GM23338 (cell line): ENCODE measurements at regions not wholly inside any gene's neighbourhood (a gene's known extent, or its start where the extent isn't known, plus 50 kb on each side); places are given as distances from the start of the nearest gene placed in this dataset.

Source experiments
- ATAC-seq: fragments of 200-7000 bp; cut with Tn5 transposase; 3 replicates; pipeline ENCODE4 v1.9.1; 2020
- DNase-seq: peaks from one replicate; pipeline ENCODE4 v3.0.0-alpha.2; 2015; ENCODE audit warnings: low spot score
- H2AFZ ChIP-seq: fragments of 200-600 bp; sonication (generic); 2 replicates; pipeline ENCODE4 v1.8.0; 2016; ENCODE audit warnings: antibody characterized with exemption, mild to moderate bottlenecking, moderate library complexity
- H3F3A ChIP-seq: fragments of 200-600 bp; sonication (generic); replicated peaks from 2 replicates; pipeline ENCODE4 v1.8.0; 2017; ENCODE audit warnings: antibody characterized with exemption, mixed run types, low read depth
- H3K27ac ChIP-seq: fragments of 200-600 bp; sonication (generic); 2 replicates; pipeline ENCODE4 v1.6.1; 2016; ENCODE audit warnings: low read depth
- H3K27me3 ChIP-seq: fragments of 200-600 bp; sonication (generic); 2 replicates; pipeline ENCODE4 v1.8.0; 2016; ENCODE audit warnings: mild to moderate bottlenecking, mixed run types, moderate library complexity; ENCODE audit not compliant: insufficient read depth
- H3K36me3 ChIP-seq: fragments of 200-600 bp; sonication (generic); 2 replicates; pipeline ENCODE4 v1.8.0; 2016; ENCODE audit warnings: mild to moderate bottlenecking; ENCODE audit not compliant: insufficient read depth
- H3K4me1 ChIP-seq: fragments of 200-600 bp; sonication (generic); 2 replicates; pipeline ENCODE4 v1.8.0; 2016; ENCODE audit warnings: mild to moderate bottlenecking, moderate library complexity; ENCODE audit not compliant: insufficient read depth
- H3K4me2 ChIP-seq: fragments of 200-600 bp; sonication (generic); 2 replicates; pipeline ENCODE4 v1.7.1; 2017; ENCODE audit warnings: mixed run types
- H3K4me3 ChIP-seq: fragments of 200-600 bp; sonication (generic); 2 replicates; pipeline ENCODE4 v1.6.1; 2016; ENCODE audit warnings: mixed run types
- H3K79me2 ChIP-seq: fragments of 200-600 bp; sonication (generic); replicated peaks from 2 replicates; pipeline ENCODE4 v1.8.0; 2017; ENCODE audit warnings: mild to moderate bottlenecking; ENCODE audit not compliant: insufficient read depth
- H3K9me2 ChIP-seq: fragments of 200-600 bp; sonication (generic); 2 replicates; pipeline ENCODE4 v1.8.0; 2017; ENCODE audit not compliant: insufficient read depth
- H4K20me1 ChIP-seq: fragments of 200-600 bp; sonication (generic); replicated peaks from 2 replicates; pipeline ENCODE4 v1.8.0; 2017; ENCODE audit warnings: mild to moderate bottlenecking; ENCODE audit not compliant: insufficient read depth
- H3K27ac Mint-ChIP-seq: 2 replicates; pipeline ENCODE4 v1.8.0; 2020; ENCODE audit warnings: inconsistent platforms, mild to moderate bottlenecking, moderate library complexity, mixed read lengths
- H3K27me3 Mint-ChIP-seq: 3 replicates; pipeline ENCODE4 v1.8.0; 2022; ENCODE audit warnings: low read depth, mild to moderate bottlenecking, moderate library complexity, mixed read lengths, inconsistent platforms; ENCODE audit not compliant: insufficient read depth, poor library complexity
- H3K36me3 Mint-ChIP-seq: 3 replicates; pipeline ENCODE4 v1.8.0; 2021; ENCODE audit warnings: low read depth, mild to moderate bottlenecking, inconsistent platforms, moderate library complexity, mixed read lengths
- H3K4me1 Mint-ChIP-seq: 3 replicates; pipeline ENCODE4 v1.8.0; 2020; ENCODE audit warnings: mild to moderate bottlenecking, inconsistent platforms, mixed read lengths
- H3K4me3 Mint-ChIP-seq: 3 replicates; pipeline ENCODE4 v1.8.0; 2021; ENCODE audit warnings: moderate library complexity, mild to moderate bottlenecking, inconsistent platforms, mixed read lengths
- H3K9me3 Mint-ChIP-seq: 3 replicates; pipeline ENCODE4 v1.8.0; 2020; ENCODE audit warnings: moderate library complexity, mild to moderate bottlenecking, inconsistent platforms, mixed read lengths
- CREB1 ChIP-seq: fragments of 250-450 bp; sonication (Bioruptor Pico); IDR thresholded peaks from 2 replicates; pipeline ENCODE4 v1.5.0; 2020; ENCODE audit warnings: low read depth, mild to moderate bottlenecking, moderate library complexity
- CTCF ChIP-seq, 2 experiments: fragments of 200-600 bp in 1 of 2; sonication (generic) in 1 of 2; conservative IDR thresholded peaks; 2 replicates each; pipeline versions ENCODE4 v1.5.1 to v1.6.1; 2016 to 2017; ENCODE audit warnings: antibody characterized with exemption in 2 of 2, low read depth in 2 of 2, mild to moderate bottlenecking in 2 of 2, moderate library complexity in 1 of 2
- ETS1 ChIP-seq: IDR thresholded peaks from 2 replicates; pipeline ENCODE4 v1.6.1; 2016; ENCODE audit warnings: antibody characterized with exemption
- EZH2 ChIP-seq: fragments of 200-600 bp; sonication (generic); IDR thresholded peaks from one replicate; pipeline ENCODE4 v1.8.0; 2017; ENCODE audit warnings: antibody characterized with exemption, mild to moderate bottlenecking, low read depth; ENCODE audit not compliant: unreplicated experiment
- EZH2phosphoT487 ChIP-seq: fragments of 200-600 bp; sonication (generic); IDR thresholded peaks from one replicate; pipeline ENCODE4 v1.8.1; 2018; ENCODE audit warnings: antibody characterized with exemption; ENCODE audit not compliant: unreplicated experiment
- JUNB ChIP-seq: IDR thresholded peaks from one replicate; pipeline ENCODE4 v1.6.1; 2016; ENCODE audit warnings: antibody characterized with exemption; ENCODE audit not compliant: unreplicated experiment
- NANOG ChIP-seq: IDR thresholded peaks from 2 replicates; pipeline ENCODE4 v1.6.1; 2016; ENCODE audit warnings: antibody characterized with exemption, borderline replicate concordance
- POLR2AphosphoS5 ChIP-seq: IDR thresholded peaks from 2 replicates; pipeline ENCODE4 v1.6.1; 2016; ENCODE audit warnings: antibody characterized with exemption, low read depth
- REST ChIP-seq: IDR thresholded peaks from one replicate; pipeline ENCODE4 v1.6.1; 2018; ENCODE audit warnings: antibody characterized with exemption; ENCODE audit not compliant: unreplicated experiment
- STAT1 ChIP-seq: IDR thresholded peaks from one replicate; pipeline ENCODE4 v1.6.1; 2016; ENCODE audit warnings: antibody characterized with exemption; ENCODE audit not compliant: unreplicated experiment
- ZNF114 ChIP-seq: fragments of 250-450 bp; sonication (Bioruptor Pico); IDR thresholded peaks from 2 replicates; pipeline ENCODE4 v1.5.0; 2020; ENCODE audit warnings: mild to moderate bottlenecking, moderate library complexity
- ZNF331 ChIP-seq: fragments of 250-450 bp; sonication (Bioruptor Pico); IDR thresholded peaks from 2 replicates; pipeline ENCODE4 v1.5.0; 2020; ENCODE audit warnings: low read depth, mild to moderate bottlenecking, moderate library complexity

DNA sequence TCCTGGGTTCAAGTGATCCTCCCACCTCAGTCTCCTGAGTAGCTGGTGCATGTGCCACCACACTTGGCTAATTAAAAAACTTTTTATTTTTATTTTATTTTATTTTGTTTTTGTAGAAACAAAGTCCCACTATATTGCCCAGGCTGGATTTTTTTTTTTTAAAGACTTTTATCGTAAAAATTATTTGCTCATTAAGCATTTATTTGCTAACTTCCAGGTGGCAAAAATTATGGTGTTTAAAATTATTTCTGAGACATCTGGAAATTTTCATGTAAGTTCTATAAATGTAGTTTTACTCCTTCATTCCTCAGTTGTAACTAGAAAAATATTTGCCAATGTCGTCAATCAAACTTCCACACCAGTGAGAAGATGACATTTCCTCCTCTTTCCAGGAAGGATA is 233.3 kb upstream of the DACH1 start:
- H3K4me3 ChIP-seq: no peak overlapping the region
- no peak overlapping the region for H3K27ac ChIP-seq
- no peaks in the 10 kb centered on the region for H3K9me3 Mint-ChIP-seq
- no peaks in the 10 kb centered on the region for H3K36me3 Mint-ChIP-seq
- H3K4me3 Mint-ChIP-seq: no peak overlapping the region
- H4K20me1 ChIP-seq: no peaks in the 10 kb centered on the region
- peaks cover 8% of the 10 kb centered on the region; the same call in 1 of the 2 replicates for H3K4me1 ChIP-seq
- peaks cover 5% of the 10 kb centered on the region; the same call in 1 of the 2 replicates for H3K9me2 ChIP-seq
- no peak overlapping the region for H3K4me2 ChIP-seq
- peaks cover 8% of the 10 kb centered on the region for H3K4me1 Mint-ChIP-seq
- no peak for ATAC-seq
- no peak overlapping the region for H2AFZ ChIP-seq
- no peak overlapping the region for H3K27ac Mint-ChIP-seq
- H3K27me3 ChIP-seq: no peaks in the 10 kb centered on the region
- no peaks in the 10 kb centered on the region for H3F3A ChIP-seq
- H3K79me2 ChIP-seq: no peaks in the 10 kb centered on the region
- H3K36me3 ChIP-seq: no peaks in the 10 kb centered on the region
- no peak for TF ChIP-seq EZH2
- TF ChIP-seq NANOG: no peak
- no peak for TF ChIP-seq JUNB
- no peak for TF ChIP-seq EZH2phosphoT487
- TF ChIP-seq ZNF114 (CRISPR knock-in tag): no peak
- no peak for TF ChIP-seq REST
- TF ChIP-seq POLR2AphosphoS5: no peak
- TF ChIP-seq CREB1 (CRISPR knock-in tag): no peak
- no peak for TF ChIP-seq ETS1
- TF ChIP-seq ZNF331 (CRISPR knock-in tag): no peak
- DNase-seq: no peak
- no peaks in the 10 kb centered on the region for H3K27me3 Mint-ChIP-seq

GRCh38 chr13:72097568-72097967 is 230.6 kb upstream of the DACH1 start:
- Histone ChIP-seq H3K27ac (no peak overlapping the region), H3K27me3 (no peaks in the 10 kb centered on the region), H3K4me1 (peaks cover 8% of the 10 kb centered on the region; the same call in 1 of the 2 replicates), H2AFZ (no peak overlapping the region; the same call in 1 of the 2 replicates), H3K36me3 (no peaks in the 10 kb centered on the region), H3K4me2 (no peak overlapping the region), H3K79me2 (no peaks in the 10 kb centered on the region), H4K20me1 (no peaks in the 10 kb centered on the region), H3K4me3 (no peak overlapping the region), H3F3A (no peaks in the 10 kb centered on the region), H3K9me2 (no peaks in the 10 kb centered on the region)
- DNase-seq (no peak), ATAC-seq (no peak)
- Mint-ChIP-seq H3K36me3 (no peaks in the 10 kb centered on the region), H3K4me1 (peaks cover 8% of the 10 kb centered on the region), H3K27me3 (no peaks in the 10 kb centered on the region), H3K27ac (no peak overlapping the region; the same call in 1 of the 2 replicates), H3K4me3 (no peak overlapping the region), H3K9me3 (no peaks in the 10 kb centered on the region)
- TF ChIP-seq CTCF (conservative IDR thresholded peaks at IDR 0.05; ENCODE audit: low read depth in 2 of 2) (no peak), POLR2AphosphoS5 (no peak), REST (no peak), ZNF114 (CRISPR knock-in tag) (no peak), STAT1 (no peak), EZH2 (no peak), EZH2phosphoT487 (no peak), NANOG (no peak)
